Neural cell (in vitro differentiated cells): ENCODE measurements at regions not wholly inside any gene's neighbourhood (a gene's known extent, or its start where the extent isn't known, plus 50 kb on each side); places are given as distances from the start of the nearest gene placed in this dataset.
"Not testable (repeated sequence)": the region's sequence is repeated elsewhere in the genome, so short reads cannot be mapped to it uniquely, and the experiment has no call there.

Source experiments
- H2AFZ ChIP-seq: fragments of 200-600, 300-800 bp; sonication (generic), shearing (Covaris generic); 2 replicates; pipeline ENCODE4 v1.6.0; 2014; ENCODE audit warnings: low read depth, mild to moderate bottlenecking, antibody characterized with exemption, low read length, moderate library complexity
- H3F3A ChIP-seq: fragments of 200-600 bp; shearing (Covaris generic); 2 replicates; pipeline ENCODE4 v1.6.1; 2016; ENCODE audit warnings: mild to moderate bottlenecking, moderate library complexity, mixed read lengths, antibody characterized with exemption, low read length; ENCODE audit not compliant: insufficient read depth, poor library complexity, severe bottlenecking
- H3K27ac ChIP-seq: fragments of 200-600, 300-800 bp; sonication (generic), shearing (Covaris generic); 2 replicates; pipeline ENCODE4 v1.5.1; 2014; ENCODE audit warnings: mild to moderate bottlenecking, low read length, moderate library complexity
- H3K27me3 ChIP-seq: fragments of 300-800, 200-600 bp; sonication (generic), shearing (Covaris generic); 2 replicates; pipeline ENCODE4 v1.6.0; 2014; ENCODE audit warnings: mild to moderate bottlenecking, low read depth, low read length, moderate library complexity; ENCODE audit not compliant: insufficient read depth
- H3K36me3 ChIP-seq: fragments of 300-800, 200-600 bp; sonication (generic), shearing (Covaris generic); 2 replicates; pipeline ENCODE4 v1.5.1; 2014; ENCODE audit warnings: mild to moderate bottlenecking, antibody characterized with exemption, low read length, moderate library complexity; ENCODE audit not compliant: insufficient read depth
- H3K4me2 ChIP-seq: fragments of 300-800, 200-600 bp; sonication (generic), shearing (Covaris generic); 2 replicates; pipeline ENCODE4 v1.6.0; 2014; ENCODE audit warnings: mild to moderate bottlenecking, low read length
- H3K4me3 ChIP-seq: fragments of 300-800, 200-600 bp; sonication (generic), shearing (Covaris generic); 2 replicates; pipeline ENCODE4 v1.5.1; 2014; ENCODE audit warnings: mild to moderate bottlenecking, low read length, moderate library complexity
- H3K79me2 ChIP-seq: fragments of 200-600 bp; shearing (Covaris generic); replicated peaks from 2 replicates; pipeline ENCODE4 v1.6.0; 2014; ENCODE audit warnings: mild to moderate bottlenecking, low read length, moderate library complexity; ENCODE audit not compliant: insufficient read depth
- H3K9ac ChIP-seq: fragments of 300-800, 200-600 bp; sonication (generic), shearing (Covaris generic); 2 replicates; pipeline ENCODE4 v1.6.1; 2016; ENCODE audit warnings: mild to moderate bottlenecking, low read length, mixed read lengths
- H3K9me2 ChIP-seq: fragments of 200-600 bp; shearing (Covaris generic); 2 replicates; pipeline ENCODE4 v1.6.1; 2016; ENCODE audit warnings: mild to moderate bottlenecking, low read length, mixed read lengths; ENCODE audit not compliant: insufficient read depth
- H3K9me3 ChIP-seq: fragments of 200-600, 300-800 bp; sonication (generic), shearing (Covaris generic); 2 replicates; pipeline ENCODE4 v1.6.1; 2016; ENCODE audit warnings: mild to moderate bottlenecking, mixed run types, low read length, moderate library complexity, mixed read lengths
- H4K20me1 ChIP-seq: fragments of 200-600 bp; shearing (Covaris generic); 2 replicates; pipeline ENCODE4 v1.6.1; 2016; ENCODE audit warnings: mild to moderate bottlenecking, mixed run types; ENCODE audit not compliant: insufficient read depth
- CTCF ChIP-seq: fragments of 450-650 bp; IDR thresholded peaks from 2 replicates; pipeline ENCODE4 v1.5.1; 2014; ENCODE audit warnings: antibody characterized with exemption, mild to moderate bottlenecking, moderate library complexity; ENCODE audit not compliant: poor library complexity, severe bottlenecking
- EP300 ChIP-seq: fragments of 450-650 bp; conservative IDR thresholded peaks from 2 replicates; pipeline ENCODE4 v1.6.1; 2014; ENCODE audit warnings: antibody characterized with exemption, mild to moderate bottlenecking, moderate library complexity; ENCODE audit not compliant: poor library complexity, severe bottlenecking
- EZH2 ChIP-seq: fragments of 200-600, 300-800 bp; shearing (Covaris generic), sonication (generic); IDR thresholded peaks from 2 replicates; pipeline ENCODE4 v1.6.1; 2014; ENCODE audit warnings: antibody characterized with exemption, low read length, borderline replicate concordance, mild to moderate bottlenecking; ENCODE audit not compliant: insufficient read depth, poor library complexity, severe bottlenecking
- MXI1 ChIP-seq: fragments of 450-650 bp; conservative IDR thresholded peaks from 2 replicates; pipeline ENCODE4 v1.6.1; 2014; ENCODE audit warnings: antibody characterized with exemption, mild to moderate bottlenecking; ENCODE audit not compliant: poor library complexity, severe bottlenecking
- POLR2AphosphoS5 ChIP-seq: IDR thresholded peaks from 2 replicates; pipeline ENCODE4 v1.6.1; 2012
- RAD21 ChIP-seq: fragments of 450-650 bp; conservative IDR thresholded peaks from 2 replicates; pipeline ENCODE4 v1.6.1; 2014; ENCODE audit warnings: antibody characterized with exemption, mild to moderate bottlenecking, moderate library complexity
- REST ChIP-seq: IDR thresholded peaks from 2 replicates; pipeline ENCODE4 v1.6.1; 2012; ENCODE audit warnings: borderline replicate concordance
- SMC3 ChIP-seq: fragments of 450-650 bp; conservative IDR thresholded peaks from 2 replicates; pipeline ENCODE4 v1.6.1; 2014; ENCODE audit warnings: antibody characterized with exemption, mild to moderate bottlenecking, moderate library complexity; ENCODE audit not compliant: poor library complexity
- TAF1 ChIP-seq: IDR thresholded peaks from 2 replicates; pipeline ENCODE4 v1.6.1; 2012; ENCODE audit warnings: low read depth

DNA sequence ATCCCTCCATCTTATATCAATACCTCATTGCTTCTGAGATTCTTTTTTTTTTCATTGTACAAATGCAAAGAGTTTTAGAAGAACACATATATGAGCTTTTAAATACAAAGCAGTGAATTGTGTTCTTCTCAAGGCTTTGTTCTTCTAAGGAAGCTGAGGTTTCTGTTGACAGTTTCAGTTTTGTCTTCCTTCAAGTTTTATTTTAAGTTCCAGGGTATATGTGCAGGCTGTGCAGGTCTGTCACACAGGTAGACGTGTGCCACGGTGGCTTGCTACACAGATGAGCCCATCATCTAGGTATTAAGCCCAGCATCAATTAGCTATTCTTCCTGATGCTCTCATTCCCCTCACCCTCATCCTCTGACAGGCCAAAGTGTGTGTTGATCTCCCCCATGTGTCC lies 201.2 kb upstream of the DIPK2B start:
- no peak for TF ChIP-seq CTCF
- TF ChIP-seq POLR2AphosphoS5: no peak
- TF ChIP-seq RAD21: no peak
- no peak for TF ChIP-seq EP300
- TF ChIP-seq EZH2: no peak
- TF ChIP-seq REST: no peak
- TF ChIP-seq TAF1: no peak
- no peak for TF ChIP-seq MXI1
- no peak for TF ChIP-seq SMC3
- H3K27ac ChIP-seq: no peak overlapping the region
- H4K20me1 ChIP-seq: no peaks in the 10 kb centered on the region
- H3K9me2 ChIP-seq: no peaks in the 10 kb centered on the region
- H3K36me3 ChIP-seq: no peaks in the 10 kb centered on the region
- H3K79me2 ChIP-seq: no peaks in the 10 kb centered on the region
- H3K9me3 ChIP-seq: no peaks in the 10 kb centered on the region
- H3K27me3 ChIP-seq: no peaks in the 10 kb centered on the region
- H2AFZ ChIP-seq: no peak overlapping the region
- H3K4me3 ChIP-seq: no peak overlapping the region
- no peak overlapping the region for H3K4me2 ChIP-seq
- H3F3A ChIP-seq: no peaks in the 10 kb centered on the region
- no peak overlapping the region for H3K9ac ChIP-seq

DNA sequence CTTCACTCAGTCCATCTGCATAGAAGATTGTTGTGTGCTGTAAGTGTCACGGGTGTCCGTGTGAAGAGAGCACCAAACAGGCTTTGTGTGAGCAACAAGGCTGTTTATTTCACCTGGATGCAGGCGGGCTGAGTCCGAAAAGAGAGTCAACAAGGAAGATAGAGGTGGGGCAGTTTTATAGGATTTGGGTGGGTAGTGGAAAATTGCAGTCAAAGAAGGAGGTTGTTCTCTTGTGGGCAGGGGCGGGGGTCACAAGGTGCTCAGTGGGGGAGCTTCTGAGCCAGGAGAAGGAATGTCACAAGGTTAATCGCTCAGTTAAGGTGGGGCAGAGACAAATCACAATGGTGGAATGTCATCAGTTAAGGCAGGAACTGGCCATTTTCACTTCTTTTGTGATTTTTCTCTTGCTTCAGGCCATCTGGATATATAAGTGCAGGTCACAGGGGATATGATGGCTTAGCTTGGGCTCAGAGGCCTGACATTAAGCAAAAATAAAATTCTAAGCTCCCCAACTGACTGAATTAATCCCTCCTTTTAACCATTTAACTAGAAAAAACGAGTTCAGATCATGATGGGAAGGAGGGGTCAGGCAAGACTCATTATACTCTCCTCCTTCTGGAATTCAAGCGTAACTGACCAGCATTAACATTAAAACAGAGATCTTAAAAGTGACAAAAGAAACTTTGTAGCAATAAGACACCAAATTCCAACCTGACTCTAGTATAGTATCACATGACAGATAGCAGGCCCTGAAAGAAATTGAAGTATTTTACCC lies 200.5 kb upstream of the DIPK2B start:
- not testable (repeated sequence) for H3K9me2 ChIP-seq, H3K4me3 ChIP-seq, H4K20me1 ChIP-seq, H3K27me3 ChIP-seq, H2AFZ ChIP-seq, H3K9ac ChIP-seq, H3K27ac ChIP-seq, H3K79me2 ChIP-seq, H3K4me2 ChIP-seq, H3K36me3 ChIP-seq, H3K9me3 ChIP-seq, H3F3A ChIP-seq
